PC-9 (cell line): ENCODE measurements at regions not wholly inside any gene's neighbourhood (a gene's known extent, or its start where the extent isn't known, plus 50 kb on each side); places are given as distances from the start of the nearest gene placed in this dataset.
"Not testable (repeated sequence)": the region's sequence is repeated elsewhere in the genome, so short reads cannot be mapped to it uniquely, and the experiment has no call there.

Experiments
- CTCF ChIP-seq: fragments of 200-600 bp; sonication (generic); conservative IDR thresholded peaks from 2 replicates; pipeline ENCODE4 v1.6.1; 2017; ENCODE audit warnings: mixed run types, antibody characterized with exemption, mild to moderate bottlenecking, moderate library complexity
- EZH2 ChIP-seq: fragments of 200-600 bp; sonication (generic); IDR thresholded peaks from 2 replicates; pipeline ENCODE4 v1.8.0; 2017; ENCODE audit warnings: antibody characterized with exemption, low read depth

- not testable (repeated sequence) for TF ChIP-seq CTCF, EZH2
Observed at GRCh38 chr21:25166904-25167303, 440.4 kb downstream of the MRPL39 start.
